Stimulated activated CD8-positive, alpha-beta memory T cell treated with anti-CD3 and anti-CD28 coated beads, Interleukin-2, amount 100 ng/mL, for 48 hours (primary cell): ENCODE measurements at regions not wholly inside any gene's neighbourhood (a gene's known extent, or its start where the extent isn't known, plus 50 kb on each side); places are given as distances from the start of the nearest gene placed in this dataset.

Experiments
- DNase-seq, 2 donors: peaks; one replicate each; pipeline ENCODE4 v3.0.0-alpha.2; 2020; ENCODE audit warnings: low read depth in 2 of 2

- DNase-seq, result no peak
Measured at GRCh38 chr4:115945026-115945425, 831.6 kb upstream of the NDST4 start.

GRCh38 chr4:115944146-115944905 is 830.9 kb upstream of the NDST4 start:
- no peak for DNase-seq

GRCh38 chr4:115938764-115939443 is 825.5 kb upstream of the NDST4 start:
- DNase-seq, result no peak

- no peak for DNase-seq
Measured at GRCh38 chr4:115929373-115929772, 816.0 kb upstream of the NDST4 start.

GRCh38 chr4:115927382-115927781 is 814.0 kb upstream of the NDST4 start:
- no peak for DNase-seq

- DNase-seq, result no peak
Measured at GRCh38 chr4:115923152-115923551, 809.7 kb upstream of the NDST4 start.

- no peak for DNase-seq
Measured at GRCh38 chr4:115920637-115921036, 807.2 kb upstream of the NDST4 start.

- DNase-seq, result no peak
Measured at GRCh38 chr4:115918149-115918548, 804.7 kb upstream of the NDST4 start.

GRCh38 chr4:115906428-115906827 is 793.0 kb upstream of the NDST4 start:
- no peak for DNase-seq

GRCh38 chr4:115883847-115884246 is 770.4 kb upstream of the NDST4 start:
- DNase-seq, result no peak

GRCh38 chr4:115883231-115883630 is 769.8 kb upstream of the NDST4 start:
- no peak for DNase-seq

GRCh38 chr4:115873048-115873447 is 759.6 kb upstream of the NDST4 start:
- no peak for DNase-seq

GRCh38 chr4:115871596-115871995 is 758.2 kb upstream of the NDST4 start:
- no peak for DNase-seq

- no peak for DNase-seq
Measured at GRCh38 chr4:115866364-115866896, 753.0 kb upstream of the NDST4 start.

GRCh38 chr4:115865736-115866135 is 752.3 kb upstream of the NDST4 start:
- no peak for DNase-seq

GRCh38 chr4:115852767-115853091 is 739.3 kb upstream of the NDST4 start:
- DNase-seq, result no peak

GRCh38 chr4:115851918-115852766 is 738.7 kb upstream of the NDST4 start:
- peak in 1 of 2 donors; percentile 5 for DNase-seq

GRCh38 chr4:115850799-115851509 is 737.5 kb upstream of the NDST4 start:
- no peak for DNase-seq

GRCh38 chr4:115844180-115844579 is 730.8 kb upstream of the NDST4 start:
- no peak for DNase-seq

GRCh38 chr4:115841871-115842270 is 728.5 kb upstream of the NDST4 start:
- no peak for DNase-seq

GRCh38 chr4:115834441-115834840 is 721.0 kb upstream of the NDST4 start:
- DNase-seq, result no peak

GRCh38 chr4:115824630-115825029 is 711.2 kb upstream of the NDST4 start:
- no peak for DNase-seq
